Panc1 (cell line): ENCODE measurements at regions not wholly inside any gene's neighbourhood (a gene's known extent, or its start where the extent isn't known, plus 50 kb on each side); places are given as distances from the start of the nearest gene placed in this dataset.

Experiments
- POLR2AphosphoS5 ChIP-seq: IDR thresholded peaks from 2 replicates; pipeline ENCODE4 v1.6.1; 2012; ENCODE audit warnings: mild to moderate bottlenecking, low read depth, low read length, moderate library complexity
- TCF7L2 ChIP-seq: IDR thresholded peaks from 2 replicates; pipeline ENCODE4 v1.6.1; 2011; ENCODE audit warnings: mild to moderate bottlenecking, low read depth, low read length, inconsistent platforms
- TF ChIP-seq, protein P1 (sequence below): fragments of 450-650 bp; IDR thresholded peaks from 2 replicates; pipeline ENCODE4 v1.5.1; 2017; ENCODE audit warnings: mild to moderate bottlenecking

GRCh38 chr5:74285675-74286280 lies 354.8 kb downstream of the ENC1 start:
- TF ChIP-seq, protein P1, sequence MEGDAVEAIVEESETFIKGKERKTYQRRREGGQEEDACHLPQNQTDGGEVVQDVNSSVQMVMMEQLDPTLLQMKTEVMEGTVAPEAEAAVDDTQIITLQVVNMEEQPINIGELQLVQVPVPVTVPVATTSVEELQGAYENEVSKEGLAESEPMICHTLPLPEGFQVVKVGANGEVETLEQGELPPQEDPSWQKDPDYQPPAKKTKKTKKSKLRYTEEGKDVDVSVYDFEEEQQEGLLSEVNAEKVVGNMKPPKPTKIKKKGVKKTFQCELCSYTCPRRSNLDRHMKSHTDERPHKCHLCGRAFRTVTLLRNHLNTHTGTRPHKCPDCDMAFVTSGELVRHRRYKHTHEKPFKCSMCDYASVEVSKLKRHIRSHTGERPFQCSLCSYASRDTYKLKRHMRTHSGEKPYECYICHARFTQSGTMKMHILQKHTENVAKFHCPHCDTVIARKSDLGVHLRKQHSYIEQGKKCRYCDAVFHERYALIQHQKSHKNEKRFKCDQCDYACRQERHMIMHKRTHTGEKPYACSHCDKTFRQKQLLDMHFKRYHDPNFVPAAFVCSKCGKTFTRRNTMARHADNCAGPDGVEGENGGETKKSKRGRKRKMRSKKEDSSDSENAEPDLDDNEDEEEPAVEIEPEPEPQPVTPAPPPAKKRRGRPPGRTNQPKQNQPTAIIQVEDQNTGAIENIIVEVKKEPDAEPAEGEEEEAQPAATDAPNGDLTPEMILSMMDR, result no peak
- TF ChIP-seq POLR2AphosphoS5 (no peak), TCF7L2 (no peak)
